HG03469 (cell line): ENCODE measurements at regions not wholly inside any gene's neighbourhood (a gene's known extent, or its start where the extent isn't known, plus 50 kb on each side); places are given as distances from the start of the nearest gene placed in this dataset.

Experiments
- ATAC-seq: cut with Tn5 transposase; IDR thresholded peaks from one replicate; pipeline ENCODE4 v1.9.1; 2021; ENCODE audit warnings: mild to moderate bottlenecking, moderate library complexity, moderate number of reproducible peaks; ENCODE audit not compliant: unreplicated experiment

- ATAC-seq = no peak
Observed at GRCh38 chr2:163291790-163292189, 444.0 kb downstream of the FIGN start.

- no peak for ATAC-seq
Observed at GRCh38 chr2:163281717-163282116, 443.1 kb upstream of the KCNH7 start.

- ATAC-seq = no peak
Observed at GRCh38 chr2:163269374-163270021, 430.9 kb upstream of the KCNH7 start.

GRCh38 chr2:163266772-163267171 lies 428.2 kb upstream of the KCNH7 start:
- ATAC-seq = no peak

- ATAC-seq = no peak
Observed at GRCh38 chr2:163265562-163265961, 427.0 kb upstream of the KCNH7 start.

GRCh38 chr2:163264341-163264740 lies 425.8 kb upstream of the KCNH7 start:
- no peak for ATAC-seq

- ATAC-seq = no peak
Observed at GRCh38 chr2:163259489-163259888, 420.9 kb upstream of the KCNH7 start.

GRCh38 chr2:163255086-163255485 lies 416.5 kb upstream of the KCNH7 start:
- no peak for ATAC-seq

GRCh38 chr2:163253621-163254285 lies 415.2 kb upstream of the KCNH7 start:
- no peak for ATAC-seq

- ATAC-seq = no peak
Observed at GRCh38 chr2:163252199-163252598, 413.6 kb upstream of the KCNH7 start.

- ATAC-seq = no peak
Observed at GRCh38 chr2:163248376-163249253, 410.0 kb upstream of the KCNH7 start.

GRCh38 chr2:163247847-163248220 lies 409.3 kb upstream of the KCNH7 start:
- ATAC-seq = no peak

GRCh38 chr2:163247156-163247846 lies 408.7 kb upstream of the KCNH7 start:
- no peak for ATAC-seq

GRCh38 chr2:163246135-163246534 lies 407.6 kb upstream of the KCNH7 start:
- ATAC-seq = no peak

GRCh38 chr2:163236553-163236952 lies 398.0 kb upstream of the KCNH7 start:
- ATAC-seq = no peak

- ATAC-seq = no peak
Observed at GRCh38 chr2:163231666-163232065, 393.1 kb upstream of the KCNH7 start.

GRCh38 chr2:163213661-163214081 lies 375.1 kb upstream of the KCNH7 start:
- ATAC-seq = no peak

GRCh38 chr2:163210430-163210918 lies 371.9 kb upstream of the KCNH7 start:
- ATAC-seq = no peak

GRCh38 chr2:163207693-163208370 lies 369.3 kb upstream of the KCNH7 start:
- ATAC-seq = no peak

GRCh38 chr2:163205589-163206254 lies 367.2 kb upstream of the KCNH7 start:
- no peak for ATAC-seq
